K562 (cell line): ENCODE measurements at regions not wholly inside any gene's neighbourhood (a gene's known extent, or its start where the extent isn't known, plus 50 kb on each side); places are given as distances from the start of the nearest gene placed in this dataset.

Experiments used
- ATAC-seq: fragments of 200-7000 bp; cut with Tn5 transposase; 3 replicates; pipeline ENCODE4 v1.9.1; 2020; ENCODE audit warnings: moderate library complexity
- BruUV-seq: library from RNA; stranded (reverse); fragments of 400-500 nt; replicated peaks from 2 replicates; lab custom pipeline; 2021; lab: Mats Ljungman, UMichigan
- CTCF ChIA-PET: fragments of 300-600 bp; formaldehyde crosslinking; extraction: SDS; loops from one replicate; lab custom pipeline; 2021; ENCODE audit warnings: low intra/inter-chr PET ratio; lab: Yijun Ruan, JAX
- POLR2A ChIA-PET: fragments of 300-600, 350-650 bp; sonication (Branson Sonifier 250); formaldehyde crosslinking; extraction: SDS; loops from one replicate; lab custom pipeline; 2021; ENCODE audit warnings: antibody characterized with exemption, inconsistent platforms; lab: Yijun Ruan, JAX
- DNase-seq, 4 experiments: peaks; one replicate each; pipeline versions ENCODE4 v3.0.0 to v3.0.0-alpha.2; 2011 to 2018; ENCODE audit warnings: low spot score in 3 of 4, mixed read lengths in 3 of 4; ENCODE audit errors: extremely low read depth in 1 of 4
- FAIRE-seq: peaks from 2 replicates; lab custom pipeline; 2011; peaks lifted over from hg19 to GRCh38; lab: Jason Lieb, UNC
- H2AFZ ChIP-seq: 2 replicates; pipeline ENCODE4 v1.6.0; 2011; ENCODE audit warnings: low read depth, low read length, control low read depth, inconsistent platforms
- H3K27ac ChIP-seq: fragments of 200-600 bp; 3 replicates; pipeline ENCODE4 v1.8.0; 2011; ENCODE audit warnings: low read depth, mild to moderate bottlenecking, control low read depth, inconsistent platforms, low read length, moderate library complexity, mixed read lengths; ENCODE audit errors: extremely low read depth
- H3K27me3 ChIP-seq, 2 experiments: fragments of 300-600 bp in 1 of 2; 2 replicates in 1 of 2; 3 replicates in 1 of 2; pipeline versions ENCODE4 v1.6.0 to v1.8.0; 2011; ENCODE audit warnings: inconsistent platforms in 2 of 2, low read length in 2 of 2, mild to moderate bottlenecking in 1 of 2, mixed read lengths in 1 of 2, moderate library complexity in 1 of 2; ENCODE audit not compliant: control insufficient read depth in 2 of 2, insufficient read depth in 2 of 2
- H3K36me3 ChIP-seq: fragments of 300-600 bp; 3 replicates; pipeline ENCODE4 v1.8.0; 2011; ENCODE audit warnings: mild to moderate bottlenecking, low read length, inconsistent platforms; ENCODE audit not compliant: control insufficient read depth, insufficient read depth
- H3K4me1 ChIP-seq, 2 experiments: fragments of 200-600 bp in 1 of 2; replicated peaks in 1 of 2; 2 replicates in 1 of 2; 3 replicates in 1 of 2; pipeline versions ENCODE4 v1.5.1 to v1.8.0; 2011; ENCODE audit warnings: inconsistent platforms in 2 of 2, low read length in 2 of 2, mild to moderate bottlenecking in 1 of 2, mixed read lengths in 1 of 2, moderate library complexity in 1 of 2; ENCODE audit not compliant: control insufficient read depth in 2 of 2, insufficient read depth in 2 of 2
- H3K4me2 ChIP-seq: 2 replicates; pipeline ENCODE4 v1.6.1; 2011; ENCODE audit warnings: low read length, control low read depth, inconsistent platforms, mixed read lengths; ENCODE audit not compliant: insufficient read depth
- H3K4me3 ChIP-seq: fragments of 200-600 bp; sonication (generic), shearing (Covaris generic); 2 replicates; pipeline ENCODE4 v1.5.1; 2016; ENCODE audit warnings: control low read depth, inconsistent platforms
- H3K79me2 ChIP-seq: fragments of 200-600 bp; 3 replicates; pipeline ENCODE4 v1.8.0; 2011; ENCODE audit warnings: low read length, inconsistent platforms; ENCODE audit not compliant: control insufficient read depth, insufficient read depth
- H3K9ac ChIP-seq, 2 experiments: 2 replicates each; pipeline versions ENCODE4 v1.6.0 to v1.6.1; 2011; ENCODE audit warnings: low read depth in 2 of 2, low read length in 2 of 2, control low read depth in 1 of 2, inconsistent platforms in 1 of 2, mild to moderate bottlenecking in 1 of 2, mixed read lengths in 1 of 2; ENCODE audit not compliant: insufficient read depth in 1 of 2
- H3K9me1 ChIP-seq: one replicate; pipeline ENCODE4 v1.6.0; 2011; ENCODE audit warnings: inconsistent platforms, mild to moderate bottlenecking, low read length, moderate library complexity; ENCODE audit not compliant: control insufficient read depth, insufficient read depth
- H3K9me3 ChIP-seq: replicated peaks from 2 replicates; pipeline ENCODE4 v1.5.1; 2011; ENCODE audit warnings: low read depth, low read length, inconsistent platforms; ENCODE audit not compliant: control insufficient read depth, insufficient read depth
- H4K20me1 ChIP-seq: replicated peaks from 2 replicates; pipeline ENCODE4 v1.6.1; 2011; ENCODE audit warnings: low read length, inconsistent platforms, mixed read lengths; ENCODE audit not compliant: control insufficient read depth, insufficient read depth
- BHLHE40 ChIP-seq: IDR thresholded peaks from 2 replicates; pipeline ENCODE4 v1.6.1; 2011; ENCODE audit warnings: low read length, improper control_type of control experiment
- DPF2 ChIP-seq: fragments of 450-650 bp; IDR thresholded peaks from 2 replicates; pipeline ENCODE4 v1.6.1; 2016
- MAFK ChIP-seq: IDR thresholded peaks from 2 replicates; pipeline ENCODE4 v1.6.1; 2011; ENCODE audit warnings: low read length, improper control_type of control experiment
- RBBP5 ChIP-seq: fragments of 200-600 bp; sonication (generic); IDR thresholded peaks from 2 replicates; pipeline ENCODE4 v1.6.1; 2012; ENCODE audit warnings: borderline replicate concordance, mild to moderate bottlenecking, low read length, control low read depth, inconsistent platforms; ENCODE audit not compliant: insufficient read depth, poor library complexity, severe bottlenecking
- STAT5A ChIP-seq: IDR thresholded peaks from 2 replicates; pipeline ENCODE4 v1.6.1; 2012; ENCODE audit warnings: low read length, inconsistent platforms, borderline replicate concordance
- TAL1 ChIP-seq: fragments of 450-650 bp; IDR thresholded peaks from 2 replicates; pipeline ENCODE4 v1.6.1; 2016; ENCODE audit warnings: mild to moderate bottlenecking
- TCFL5 ChIP-seq: fragments of 250-450 bp; sonication (Bioruptor Pico); conservative IDR thresholded peaks from 2 replicates; pipeline ENCODE4 v1.6.1; 2021; ENCODE audit warnings: mild to moderate bottlenecking, moderate library complexity, matching md5 sums
- TSC22D4 ChIP-seq: fragments of 450-650 bp; IDR thresholded peaks from 2 replicates; pipeline ENCODE4 v1.6.1; 2016; ENCODE audit warnings: missing genetic modification characterization, missing biosample characterization, control low read depth
- ZNF316 ChIP-seq: fragments of 450-650 bp; IDR thresholded peaks from 2 replicates; pipeline ENCODE4 v1.6.1; 2016
- ZNF707 ChIP-seq: fragments of 250-450 bp; sonication (Bioruptor Pico); conservative IDR thresholded peaks from 2 replicates; pipeline ENCODE4 v1.8.0; 2022; ENCODE audit warnings: inconsistent platforms, mild to moderate bottlenecking, moderate library complexity
- WGBS: fragments of 100-300 bp; shearing (Covaris generic); methylation state at CpG from one replicate; pipeline ENCODE4 v1.1.6; 2016; ENCODE audit warnings: low coverage, mixed read lengths; ENCODE audit not compliant: insufficient coverage; ENCODE audit errors: missing lambda C conversion rate; 5-methylcytosine and 5-hydroxymethylcytosine counted together
- in situ Hi-C: fragments of 300-500 bp; cut with MboI; formaldehyde crosslinking; loops from 4 replicates; pipeline ENCODE4 v1.15.0; 2018; ENCODE audit warnings: inconsistent platforms, mixed read lengths
- intact Hi-C: fragments of 100-400 bp; cut with micrococcal nuclease; formaldehyde crosslinking; loops from 2 replicates; pipeline ENCODE4 v1.14.2; 2022
- TF ChIP-seq, protein P1 (sequence below), 2 experiments: fragments of 450-650 bp; conservative IDR thresholded peaks; 2 replicates each; pipeline ENCODE4 v1.6.1; 2017; ENCODE audit warnings: mild to moderate bottlenecking in 2 of 2, moderate library complexity in 2 of 2

GRCh38 chr5:133696006-133696584 lies 83.8 kb upstream of the FSTL4 start:
- H2AFZ ChIP-seq, result no peak overlapping the region
- 0% methylated on average over 10 of the region's 10 CpGs for WGBS
- no peak overlapping the region for H3K4me2 ChIP-seq
- H3K79me2 ChIP-seq, result no peaks in the 10 kb centered on the region
- no peak for DNase-seq
- TF ChIP-seq, protein P1, sequence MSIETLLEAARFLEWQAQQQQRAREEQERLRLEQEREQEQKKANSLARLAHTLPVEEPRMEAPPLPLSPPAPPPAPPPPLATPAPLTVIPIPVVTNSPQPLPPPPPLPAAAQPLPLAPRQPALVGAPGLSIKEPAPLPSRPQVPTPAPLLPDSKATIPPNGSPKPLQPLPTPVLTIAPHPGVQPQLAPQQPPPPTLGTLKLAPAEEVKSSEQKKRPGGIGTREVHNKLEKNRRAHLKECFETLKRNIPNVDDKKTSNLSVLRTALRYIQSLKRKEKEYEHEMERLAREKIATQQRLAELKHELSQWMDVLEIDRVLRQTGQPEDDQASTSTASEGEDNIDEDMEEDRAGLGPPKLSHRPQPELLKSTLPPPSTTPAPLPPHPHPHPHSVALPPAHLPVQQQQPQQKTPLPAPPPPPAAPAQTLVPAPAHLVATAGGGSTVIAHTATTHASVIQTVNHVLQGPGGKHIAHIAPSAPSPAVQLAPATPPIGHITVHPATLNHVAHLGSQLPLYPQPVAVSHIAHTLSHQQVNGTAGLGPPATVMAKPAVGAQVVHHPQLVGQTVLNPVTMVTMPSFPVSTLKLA (conservative IDR thresholded peaks at IDR 0.05), result no peak
- TF ChIP-seq RBBP5 (no peak), TCFL5 (CRISPR knock-in tag) (no peak), TSC22D4 (tag) (no peak), DPF2 (no peak), TAL1 (no peak), ZNF707 (CRISPR knock-in tag) (no peak), MAFK (no peak), ZNF316 (no peak), STAT5A (no peak), BHLHE40 (no peak)
- peaks cover 3% of the 10 kb centered on the region; the same call in 1 of the 2 replicates for H4K20me1 ChIP-seq
- H3K27ac ChIP-seq, result no peak overlapping the region
- no peaks in the 10 kb centered on the region for H3K9me3 ChIP-seq
- in situ Hi-C loops, result no loop called here
- H3K27me3 ChIP-seq, result peaks cover 4 to 32% of the 10 kb centered on the region in 2 experiments; a peak in 3 of 5 replicates
- no peaks in the 10 kb centered on the region for H3K9me1 ChIP-seq
- ChIA-PET CTCF (no interaction called here), POLR2A (interaction anchor here (0.6 kb wide), 1 partner anchor 567 kb away, joined by 3 read pairs; no protein-coding TSS in a partner anchor)
- intact Hi-C loops, result no loop called here
- no peak overlapping the region for H3K9ac ChIP-seq
- H3K4me3 ChIP-seq, result no peak overlapping the region
- no peaks in the 10 kb centered on the region for H3K4me1 ChIP-seq
- no peak for FAIRE-seq
- no peak for ATAC-seq
- no TSS peak for BruUV-seq
- H3K36me3 ChIP-seq, result no peaks in the 10 kb centered on the region
